ENCODE measurements at regions not wholly inside any gene's neighbourhood (a gene's known extent, or its start where the extent isn't known, plus 50 kb on each side); places are given as distances from the start of the nearest gene placed in this dataset.

GRCh38 chr16:85544668-85545067 is 68.5 kb upstream of the GSE1 start:
- TF ChIP-seq POLR2A (IDR thresholded peaks at IDR 0.05) (no peak), CTCF (IDR thresholded peaks at IDR 0.05) (no peak)

Data from thyroid gland (tissue), 4 donors.